K562 (cell line): ENCODE measurements at regions not wholly inside any gene's neighbourhood (a gene's known extent, or its start where the extent isn't known, plus 50 kb on each side); places are given as distances from the start of the nearest gene placed in this dataset.

Experiments used
- ATAC-seq: fragments of 200-7000 bp; cut with Tn5 transposase; 3 replicates; pipeline ENCODE4 v1.9.1; 2020; ENCODE audit warnings: moderate library complexity
- BruUV-seq: library from RNA; stranded (reverse); fragments of 400-500 nt; replicated peaks from 2 replicates; lab custom pipeline; 2021; lab: Mats Ljungman, UMichigan
- CTCF ChIA-PET: fragments of 300-600 bp; formaldehyde crosslinking; extraction: SDS; loops from one replicate; lab custom pipeline; 2021; ENCODE audit warnings: low intra/inter-chr PET ratio; lab: Yijun Ruan, JAX
- POLR2A ChIA-PET: fragments of 300-600, 350-650 bp; sonication (Branson Sonifier 250); formaldehyde crosslinking; extraction: SDS; loops from one replicate; lab custom pipeline; 2021; ENCODE audit warnings: antibody characterized with exemption, inconsistent platforms; lab: Yijun Ruan, JAX
- DNase-seq, 4 experiments: peaks; one replicate each; pipeline versions ENCODE4 v3.0.0 to v3.0.0-alpha.2; 2011 to 2018; ENCODE audit warnings: low spot score in 3 of 4, mixed read lengths in 3 of 4; ENCODE audit errors: extremely low read depth in 1 of 4
- FAIRE-seq: peaks from 2 replicates; lab custom pipeline; 2011; peaks lifted over from hg19 to GRCh38; lab: Jason Lieb, UNC
- H2AFZ ChIP-seq: 2 replicates; pipeline ENCODE4 v1.6.0; 2011; ENCODE audit warnings: low read depth, low read length, control low read depth, inconsistent platforms
- H3K27ac ChIP-seq: fragments of 200-600 bp; 3 replicates; pipeline ENCODE4 v1.8.0; 2011; ENCODE audit warnings: low read depth, mild to moderate bottlenecking, control low read depth, inconsistent platforms, low read length, moderate library complexity, mixed read lengths; ENCODE audit errors: extremely low read depth
- H3K27me3 ChIP-seq, 2 experiments: fragments of 300-600 bp in 1 of 2; 2 replicates in 1 of 2; 3 replicates in 1 of 2; pipeline versions ENCODE4 v1.6.0 to v1.8.0; 2011; ENCODE audit warnings: inconsistent platforms in 2 of 2, low read length in 2 of 2, mild to moderate bottlenecking in 1 of 2, mixed read lengths in 1 of 2, moderate library complexity in 1 of 2; ENCODE audit not compliant: control insufficient read depth in 2 of 2, insufficient read depth in 2 of 2
- H3K36me3 ChIP-seq: fragments of 300-600 bp; 3 replicates; pipeline ENCODE4 v1.8.0; 2011; ENCODE audit warnings: mild to moderate bottlenecking, low read length, inconsistent platforms; ENCODE audit not compliant: control insufficient read depth, insufficient read depth
- H3K4me1 ChIP-seq, 2 experiments: fragments of 200-600 bp in 1 of 2; replicated peaks in 1 of 2; 2 replicates in 1 of 2; 3 replicates in 1 of 2; pipeline versions ENCODE4 v1.5.1 to v1.8.0; 2011; ENCODE audit warnings: inconsistent platforms in 2 of 2, low read length in 2 of 2, mild to moderate bottlenecking in 1 of 2, mixed read lengths in 1 of 2, moderate library complexity in 1 of 2; ENCODE audit not compliant: control insufficient read depth in 2 of 2, insufficient read depth in 2 of 2
- H3K4me2 ChIP-seq: 2 replicates; pipeline ENCODE4 v1.6.1; 2011; ENCODE audit warnings: low read length, control low read depth, inconsistent platforms, mixed read lengths; ENCODE audit not compliant: insufficient read depth
- H3K4me3 ChIP-seq: fragments of 200-600 bp; sonication (generic), shearing (Covaris generic); 2 replicates; pipeline ENCODE4 v1.5.1; 2016; ENCODE audit warnings: control low read depth, inconsistent platforms
- H3K79me2 ChIP-seq: fragments of 200-600 bp; 3 replicates; pipeline ENCODE4 v1.8.0; 2011; ENCODE audit warnings: low read length, inconsistent platforms; ENCODE audit not compliant: control insufficient read depth, insufficient read depth
- H3K9ac ChIP-seq, 2 experiments: 2 replicates each; pipeline versions ENCODE4 v1.6.0 to v1.6.1; 2011; ENCODE audit warnings: low read depth in 2 of 2, low read length in 2 of 2, control low read depth in 1 of 2, inconsistent platforms in 1 of 2, mild to moderate bottlenecking in 1 of 2, mixed read lengths in 1 of 2; ENCODE audit not compliant: insufficient read depth in 1 of 2
- H3K9me1 ChIP-seq: one replicate; pipeline ENCODE4 v1.6.0; 2011; ENCODE audit warnings: inconsistent platforms, mild to moderate bottlenecking, low read length, moderate library complexity; ENCODE audit not compliant: control insufficient read depth, insufficient read depth
- H3K9me3 ChIP-seq: replicated peaks from 2 replicates; pipeline ENCODE4 v1.5.1; 2011; ENCODE audit warnings: low read depth, low read length, inconsistent platforms; ENCODE audit not compliant: control insufficient read depth, insufficient read depth
- H4K20me1 ChIP-seq: replicated peaks from 2 replicates; pipeline ENCODE4 v1.6.1; 2011; ENCODE audit warnings: low read length, inconsistent platforms, mixed read lengths; ENCODE audit not compliant: control insufficient read depth, insufficient read depth
- WGBS: fragments of 100-300 bp; shearing (Covaris generic); methylation state at CpG from one replicate; pipeline ENCODE4 v1.1.6; 2016; ENCODE audit warnings: low coverage, mixed read lengths; ENCODE audit not compliant: insufficient coverage; ENCODE audit errors: missing lambda C conversion rate; 5-methylcytosine and 5-hydroxymethylcytosine counted together
- in situ Hi-C: fragments of 300-500 bp; cut with MboI; formaldehyde crosslinking; loops from 4 replicates; pipeline ENCODE4 v1.15.0; 2018; ENCODE audit warnings: inconsistent platforms, mixed read lengths
- intact Hi-C: fragments of 100-400 bp; cut with micrococcal nuclease; formaldehyde crosslinking; loops from 2 replicates; pipeline ENCODE4 v1.14.2; 2022
- TF ChIP-seq, protein P1 (sequence below), 3 experiments: IDR thresholded peaks in 2 of 3; conservative IDR thresholded peaks in 1 of 3; 2 replicates each; pipeline ENCODE4 v1.5.1; 2011 to 2012; ENCODE audit warnings: low read length in 3 of 3, mild to moderate bottlenecking in 3 of 3, control low read depth in 2 of 3, improper control_type of control experiment in 1 of 3, inconsistent platforms in 1 of 3, low read depth in 1 of 3, mixed read lengths in 1 of 3, moderate library complexity in 1 of 3; ENCODE audit not compliant: insufficient read depth in 2 of 3
- TF ChIP-seq, protein P2 (sequence below): sonication (generic); formaldehyde crosslinking; IDR thresholded peaks from 2 replicates; pipeline ENCODE4 v1.8.1; 2022; ENCODE audit warnings: missing genetic modification reagents

DNA sequence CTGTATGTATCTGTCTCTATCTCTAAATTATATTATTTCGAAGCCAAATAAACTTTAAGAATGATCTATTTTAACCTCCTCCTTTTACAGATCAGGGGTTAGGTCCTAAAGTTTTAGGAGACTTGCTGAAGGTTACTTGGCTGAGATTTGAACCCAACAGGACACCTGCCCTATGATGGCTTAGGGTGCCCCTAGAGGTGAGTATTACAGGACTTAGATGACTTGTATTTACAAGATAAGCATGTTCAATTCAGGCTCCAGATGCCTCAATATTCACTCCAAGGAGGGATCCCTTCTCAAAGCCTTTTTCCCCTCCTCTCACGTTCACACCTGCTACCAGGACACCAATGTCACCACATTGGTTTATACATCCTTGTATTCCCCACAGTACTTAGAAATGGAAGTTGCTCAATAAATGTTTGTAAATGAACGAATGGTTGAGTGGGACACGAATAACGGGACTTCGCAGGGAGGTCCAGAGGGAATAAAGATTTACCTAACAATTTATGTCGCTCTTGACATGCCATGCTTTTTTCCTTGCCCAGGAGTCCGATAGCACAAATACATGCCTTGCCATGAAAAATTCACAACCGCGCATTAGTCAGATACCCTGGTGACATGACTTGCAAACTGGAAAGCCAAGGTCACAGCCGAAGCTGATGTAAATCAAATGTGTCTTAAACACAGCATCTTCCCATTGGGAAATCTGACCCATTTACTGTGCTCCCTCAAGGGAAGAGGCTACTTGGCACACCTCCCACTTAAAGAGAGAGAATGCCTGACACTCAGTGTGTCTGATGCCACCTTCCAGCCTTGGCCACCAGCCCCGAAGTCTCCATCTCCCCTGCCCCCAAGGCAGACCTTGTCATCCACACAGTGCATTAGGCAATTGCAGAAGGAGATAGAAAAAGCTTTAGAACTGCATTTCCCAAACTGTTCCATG is 872.2 kb upstream of the AUTS2 start:
- FAIRE-seq, result no peak

More for the DNA sequence above, 872.2 kb upstream of the AUTS2 start:
- Histone ChIP-seq H3K9me3 (no peaks in the 10 kb centered on the region), H3K27ac (no peak overlapping the region), H3K36me3 (no peaks in the 10 kb centered on the region), H3K27me3 (no peaks in the 10 kb centered on the region), H4K20me1 (no peaks in the 10 kb centered on the region), H2AFZ (no peak overlapping the region), H3K4me2 (no peak overlapping the region), H3K9ac (no peak overlapping the region), H3K79me2 (no peaks in the 10 kb centered on the region), H3K4me1 (no peaks in the 10 kb centered on the region), H3K9me1 (no peaks in the 10 kb centered on the region), H3K4me3 (no peak overlapping the region)
- in situ Hi-C loops, result no loop called here
- intact Hi-C loops, result no loop called here
- 2% methylated on average over 12 of the region's 12 CpGs for WGBS
- POLR2A ChIA-PET, result no interaction called here
- TF ChIP-seq, protein P1, sequence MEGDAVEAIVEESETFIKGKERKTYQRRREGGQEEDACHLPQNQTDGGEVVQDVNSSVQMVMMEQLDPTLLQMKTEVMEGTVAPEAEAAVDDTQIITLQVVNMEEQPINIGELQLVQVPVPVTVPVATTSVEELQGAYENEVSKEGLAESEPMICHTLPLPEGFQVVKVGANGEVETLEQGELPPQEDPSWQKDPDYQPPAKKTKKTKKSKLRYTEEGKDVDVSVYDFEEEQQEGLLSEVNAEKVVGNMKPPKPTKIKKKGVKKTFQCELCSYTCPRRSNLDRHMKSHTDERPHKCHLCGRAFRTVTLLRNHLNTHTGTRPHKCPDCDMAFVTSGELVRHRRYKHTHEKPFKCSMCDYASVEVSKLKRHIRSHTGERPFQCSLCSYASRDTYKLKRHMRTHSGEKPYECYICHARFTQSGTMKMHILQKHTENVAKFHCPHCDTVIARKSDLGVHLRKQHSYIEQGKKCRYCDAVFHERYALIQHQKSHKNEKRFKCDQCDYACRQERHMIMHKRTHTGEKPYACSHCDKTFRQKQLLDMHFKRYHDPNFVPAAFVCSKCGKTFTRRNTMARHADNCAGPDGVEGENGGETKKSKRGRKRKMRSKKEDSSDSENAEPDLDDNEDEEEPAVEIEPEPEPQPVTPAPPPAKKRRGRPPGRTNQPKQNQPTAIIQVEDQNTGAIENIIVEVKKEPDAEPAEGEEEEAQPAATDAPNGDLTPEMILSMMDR (IDR thresholded peaks at IDR 0.05 in 2 of 3, conservative IDR thresholded peaks at IDR 0.05 in 1 of 3; ENCODE audit: insufficient read depth in 2 of 3, low read depth in 1 of 3, low read length in 3 of 3), result peak in 1 of 3 experiments; percentile 9; a peak in 1 of 6 replicates
- TF ChIP-seq, protein P2, sequence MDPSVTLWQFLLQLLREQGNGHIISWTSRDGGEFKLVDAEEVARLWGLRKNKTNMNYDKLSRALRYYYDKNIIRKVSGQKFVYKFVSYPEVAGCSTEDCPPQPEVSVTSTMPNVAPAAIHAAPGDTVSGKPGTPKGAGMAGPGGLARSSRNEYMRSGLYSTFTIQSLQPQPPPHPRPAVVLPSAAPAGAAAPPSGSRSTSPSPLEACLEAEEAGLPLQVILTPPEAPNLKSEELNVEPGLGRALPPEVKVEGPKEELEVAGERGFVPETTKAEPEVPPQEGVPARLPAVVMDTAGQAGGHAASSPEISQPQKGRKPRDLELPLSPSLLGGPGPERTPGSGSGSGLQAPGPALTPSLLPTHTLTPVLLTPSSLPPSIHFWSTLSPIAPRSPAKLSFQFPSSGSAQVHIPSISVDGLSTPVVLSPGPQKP (CRISPR knock-in tag), result no peak
- CTCF ChIA-PET, result no interaction called here
- DNase-seq (peak in 1 of 4 experiments; percentile 5), ATAC-seq (0 out of 3 replicates have a peak, but pooled peaks have one; percentile 37)
- no TSS peak for BruUV-seq
